G401 (cell line): ENCODE measurements at regions not wholly inside any gene's neighbourhood (a gene's known extent, or its start where the extent isn't known, plus 50 kb on each side); places are given as distances from the start of the nearest gene placed in this dataset.

Experiments
- DNase-seq: peaks from one replicate; pipeline ENCODE4 v3.0.0-alpha.2; 2015; ENCODE audit warnings: low spot score
- in situ Hi-C: cut with HindIII; loops from 2 replicates; pipeline ENCODE4 v1.10.0; 2016; ENCODE audit warnings: low sequenced_read_pairs, mixed read lengths

GRCh38 chr6:33954453-33954852, 150.7 kb upstream of the MLN start:
- DNase-seq = no peak
- in situ Hi-C loops = no loop called here

GRCh38 chr6:33953171-33953570, 149.4 kb upstream of the MLN start:
- no peak for DNase-seq
- in situ Hi-C loops = no loop called here

- in situ Hi-C loops = no loop called here
- DNase-seq = no peak
Observed at GRCh38 chr6:33952016-33952415, 148.2 kb upstream of the MLN start.

GRCh38 chr6:33950891-33951889, 147.4 kb upstream of the MLN start:
- DNase-seq = no peak
- in situ Hi-C loops = no loop called here

GRCh38 chr6:33950472-33950881, 146.7 kb upstream of the MLN start:
- in situ Hi-C loops = no loop called here
- no peak for DNase-seq

- no peak for DNase-seq
- in situ Hi-C loops = no loop called here
Observed at GRCh38 chr6:33949877-33950435, 146.2 kb upstream of the MLN start.

GRCh38 chr6:33949111-33949510, 145.3 kb upstream of the MLN start:
- DNase-seq = no peak
- in situ Hi-C loops = no loop called here

- in situ Hi-C loops = no loop called here
Observed at GRCh38 chr6:33947916-33948594, 144.3 kb upstream of the MLN start.

GRCh38 chr6:33947047-33947446, 143.2 kb upstream of the MLN start:
- in situ Hi-C loops = no loop called here
- DNase-seq = no peak

More at GRCh38 chr6:33947916-33948594, 144.3 kb upstream of the MLN start:
- no peak for DNase-seq

- DNase-seq = no peak
- in situ Hi-C loops = no loop called here
Observed at GRCh38 chr6:33945931-33946330, 142.1 kb upstream of the MLN start.

GRCh38 chr6:33944686-33945411, 141.0 kb upstream of the MLN start:
- in situ Hi-C loops = no loop called here
- no peak for DNase-seq

- no peak for DNase-seq
- in situ Hi-C loops = no loop called here
Observed at GRCh38 chr6:33936886-33937285, 133.1 kb upstream of the MLN start.

- in situ Hi-C loops = no loop called here
- DNase-seq = no peak
Observed at GRCh38 chr6:33935439-33936080, 131.8 kb upstream of the MLN start.

GRCh38 chr6:33934731-33935270, 131.0 kb upstream of the MLN start:
- DNase-seq = no peak
- in situ Hi-C loops = no loop called here

GRCh38 chr6:33933101-33933500, 129.3 kb upstream of the MLN start:
- in situ Hi-C loops = no loop called here
- DNase-seq = no peak

GRCh38 chr6:33931799-33932198, 128.0 kb upstream of the MLN start:
- DNase-seq = no peak
- in situ Hi-C loops = no loop called here

GRCh38 chr6:33929575-33930288, 125.9 kb upstream of the MLN start:
- in situ Hi-C loops = no loop called here
- no peak for DNase-seq

GRCh38 chr6:33927616-33928015, 123.8 kb upstream of the MLN start:
- no peak for DNase-seq
- in situ Hi-C loops = no loop called here
